Hematopoietic multipotent progenitor cell treated with erythropoietin and hydrocortisone succinate and interleukin-3 and kit ligand, for 6 days (in vitro differentiated cells): ENCODE measurements at regions not wholly inside any gene's neighbourhood (a gene's known extent, or its start where the extent isn't known, plus 50 kb on each side); places are given as distances from the start of the nearest gene placed in this dataset.

ENCODE experiments used
- DNase-seq: peaks from one replicate; pipeline ENCODE4 v3.0.0-alpha.2; 2015

- DNase-seq: no peak
These were observed 76.7 kb upstream of the PKDCC start for GRCh38 chr2:41970988-41971660.

- no peak for DNase-seq
These were observed 75.6 kb upstream of the PKDCC start for GRCh38 chr2:41972179-41972578.

GRCh38 chr2:41972819-41973218, 75.0 kb upstream of the PKDCC start:
- no peak for DNase-seq

GRCh38 chr2:41973871-41974270, 74.0 kb upstream of the PKDCC start:
- no peak for DNase-seq

- DNase-seq: no peak
These were observed 66.4 kb upstream of the PKDCC start for GRCh38 chr2:41981417-41981816.

GRCh38 chr2:41985573-41986095, 62.2 kb upstream of the PKDCC start:
- DNase-seq: no peak

- DNase-seq: no peak
These were observed 58.2 kb upstream of the PKDCC start for GRCh38 chr2:41989501-41990180.

GRCh38 chr2:41990245-41990644, 57.6 kb upstream of the PKDCC start:
- DNase-seq: no peak

GRCh38 chr2:41990688-41991087, 57.1 kb upstream of the PKDCC start:
- no peak for DNase-seq

- DNase-seq: no peak
These were observed 55.7 kb upstream of the PKDCC start for GRCh38 chr2:41992056-41992642.

GRCh38 chr2:41992671-41993434, 55.0 kb upstream of the PKDCC start:
- DNase-seq: no peak

GRCh38 chr2:41993435-41993925, 54.3 kb upstream of the PKDCC start:
- no peak for DNase-seq

- DNase-seq: no peak
These were observed 53.6 kb upstream of the PKDCC start for GRCh38 chr2:41994233-41994637.

- no peak for DNase-seq
These were observed 53.2 kb upstream of the PKDCC start for GRCh38 chr2:41994661-41995060.

GRCh38 chr2:41997561-41997960, 50.3 kb upstream of the PKDCC start:
- no peak for DNase-seq
